DOHH2 (cell line): ENCODE measurements at regions not wholly inside any gene's neighbourhood (a gene's known extent, or its start where the extent isn't known, plus 50 kb on each side); places are given as distances from the start of the nearest gene placed in this dataset.

Source experiments
- H3F3A ChIP-seq: fragments of 200-600 bp; sonication (generic), shearing (Covaris generic); 2 replicates; pipeline ENCODE4 v1.6.0; 2016; ENCODE audit warnings: antibody characterized with exemption, mild to moderate bottlenecking; ENCODE audit not compliant: control insufficient read depth, insufficient read depth
- H3K27ac ChIP-seq: fragments of 200-600 bp; sonication (generic); 2 replicates; pipeline ENCODE4 v1.5.1; 2014; ENCODE audit warnings: low read depth, mild to moderate bottlenecking, low read length, moderate library complexity
- H3K27me3 ChIP-seq: fragments of 200-600 bp; sonication (generic); 2 replicates; pipeline ENCODE4 v1.6.1; 2014; ENCODE audit warnings: mild to moderate bottlenecking, low read length, mixed read lengths; ENCODE audit not compliant: control insufficient read depth
- H3K36me3 ChIP-seq: fragments of 200-600 bp; sonication (generic); 2 replicates; pipeline ENCODE4 v1.6.1; 2014; ENCODE audit warnings: mild to moderate bottlenecking, low read length, moderate library complexity, mixed read lengths; ENCODE audit not compliant: control insufficient read depth
- H3K4me1 ChIP-seq: fragments of 200-600 bp; sonication (generic); 2 replicates; pipeline ENCODE4 v1.6.1; 2014; ENCODE audit warnings: mild to moderate bottlenecking, low read length, mixed read lengths; ENCODE audit not compliant: control insufficient read depth
- H3K4me2 ChIP-seq: fragments of 200-600 bp; sonication (generic); 2 replicates; pipeline ENCODE4 v1.6.0; 2014; ENCODE audit warnings: mild to moderate bottlenecking, low read length, moderate library complexity
- H3K4me3 ChIP-seq: fragments of 200-600 bp; sonication (generic); 2 replicates; pipeline ENCODE4 v1.5.1; 2014; ENCODE audit warnings: mild to moderate bottlenecking, low read length, mixed read lengths
- H3K79me2 ChIP-seq: fragments of 200-600 bp; sonication (generic); 2 replicates; pipeline ENCODE4 v1.6.1; 2014; ENCODE audit warnings: mild to moderate bottlenecking, low read length, mixed read lengths; ENCODE audit not compliant: control insufficient read depth
- H3K9me2 ChIP-seq: fragments of 200-600 bp; sonication (generic); replicated peaks from 2 replicates; pipeline ENCODE4 v1.6.1; 2014; ENCODE audit warnings: mild to moderate bottlenecking, low read length, mixed read lengths; ENCODE audit not compliant: control insufficient read depth
- H3K9me3 ChIP-seq: fragments of 200-600 bp; sonication (generic); 2 replicates; pipeline ENCODE4 v1.6.1; 2014; ENCODE audit warnings: antibody characterized with exemption, low read length, mixed read lengths; ENCODE audit not compliant: control insufficient read depth, insufficient read depth
- H4K20me1 ChIP-seq: fragments of 200-600 bp; sonication (generic); 2 replicates; pipeline ENCODE4 v1.6.0; 2014; ENCODE audit warnings: low read depth, mild to moderate bottlenecking, antibody characterized with exemption, low read length, moderate library complexity; ENCODE audit not compliant: control insufficient read depth, insufficient read depth
- EZH2phosphoT487 ChIP-seq: fragments of 200-600 bp; sonication (generic); IDR thresholded peaks from 2 replicates; pipeline ENCODE4 v1.6.1; 2017; ENCODE audit warnings: borderline replicate concordance, mild to moderate bottlenecking, antibody characterized with exemption, low read length, moderate library complexity, mixed read lengths
- TF ChIP-seq, protein P1 (sequence below): fragments of 200-600 bp; sonication (generic); IDR thresholded peaks from one replicate; pipeline ENCODE4 v1.5.1; 2014; ENCODE audit warnings: antibody characterized with exemption, mild to moderate bottlenecking, low read depth, low read length; ENCODE audit not compliant: poor library complexity, severe bottlenecking

DNA sequence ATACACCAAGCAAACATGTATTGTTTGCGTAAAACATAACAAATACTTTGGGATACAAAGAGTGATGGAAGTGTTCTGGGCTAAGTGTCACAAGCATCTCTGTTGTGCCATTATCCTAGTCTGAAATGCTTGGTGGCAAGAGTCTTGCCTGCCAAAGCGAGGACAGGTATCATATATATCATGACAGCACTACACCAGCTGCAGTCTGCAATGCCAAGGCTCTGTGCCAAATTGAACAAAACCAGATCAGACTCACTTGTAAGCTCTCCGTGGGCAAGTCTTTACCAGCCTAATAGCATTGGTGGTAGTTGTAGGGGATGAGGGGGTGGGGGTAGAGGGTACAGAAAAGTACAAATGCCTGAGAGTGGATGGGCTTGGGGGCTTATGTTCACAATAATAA is 119.2 kb downstream of the RWDD3 start:
- no peaks in the 10 kb centered on the region for H3K4me1 ChIP-seq
- H3K9me2 ChIP-seq, result no peaks in the 10 kb centered on the region
- H3K27me3 ChIP-seq, result no peaks in the 10 kb centered on the region
- no peak overlapping the region for H3K27ac ChIP-seq
- no peaks in the 10 kb centered on the region for H3K36me3 ChIP-seq
- no peaks in the 10 kb centered on the region for H4K20me1 ChIP-seq
- no peak for TF ChIP-seq EZH2phosphoT487
- TF ChIP-seq, protein P1, sequence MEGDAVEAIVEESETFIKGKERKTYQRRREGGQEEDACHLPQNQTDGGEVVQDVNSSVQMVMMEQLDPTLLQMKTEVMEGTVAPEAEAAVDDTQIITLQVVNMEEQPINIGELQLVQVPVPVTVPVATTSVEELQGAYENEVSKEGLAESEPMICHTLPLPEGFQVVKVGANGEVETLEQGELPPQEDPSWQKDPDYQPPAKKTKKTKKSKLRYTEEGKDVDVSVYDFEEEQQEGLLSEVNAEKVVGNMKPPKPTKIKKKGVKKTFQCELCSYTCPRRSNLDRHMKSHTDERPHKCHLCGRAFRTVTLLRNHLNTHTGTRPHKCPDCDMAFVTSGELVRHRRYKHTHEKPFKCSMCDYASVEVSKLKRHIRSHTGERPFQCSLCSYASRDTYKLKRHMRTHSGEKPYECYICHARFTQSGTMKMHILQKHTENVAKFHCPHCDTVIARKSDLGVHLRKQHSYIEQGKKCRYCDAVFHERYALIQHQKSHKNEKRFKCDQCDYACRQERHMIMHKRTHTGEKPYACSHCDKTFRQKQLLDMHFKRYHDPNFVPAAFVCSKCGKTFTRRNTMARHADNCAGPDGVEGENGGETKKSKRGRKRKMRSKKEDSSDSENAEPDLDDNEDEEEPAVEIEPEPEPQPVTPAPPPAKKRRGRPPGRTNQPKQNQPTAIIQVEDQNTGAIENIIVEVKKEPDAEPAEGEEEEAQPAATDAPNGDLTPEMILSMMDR, result no peak
- H3K4me2 ChIP-seq, result no peak overlapping the region
- no peak overlapping the region for H3K4me3 ChIP-seq
- no peaks in the 10 kb centered on the region for H3K9me3 ChIP-seq
- H3F3A ChIP-seq, result no peaks in the 10 kb centered on the region
- no peaks in the 10 kb centered on the region for H3K79me2 ChIP-seq

DNA sequence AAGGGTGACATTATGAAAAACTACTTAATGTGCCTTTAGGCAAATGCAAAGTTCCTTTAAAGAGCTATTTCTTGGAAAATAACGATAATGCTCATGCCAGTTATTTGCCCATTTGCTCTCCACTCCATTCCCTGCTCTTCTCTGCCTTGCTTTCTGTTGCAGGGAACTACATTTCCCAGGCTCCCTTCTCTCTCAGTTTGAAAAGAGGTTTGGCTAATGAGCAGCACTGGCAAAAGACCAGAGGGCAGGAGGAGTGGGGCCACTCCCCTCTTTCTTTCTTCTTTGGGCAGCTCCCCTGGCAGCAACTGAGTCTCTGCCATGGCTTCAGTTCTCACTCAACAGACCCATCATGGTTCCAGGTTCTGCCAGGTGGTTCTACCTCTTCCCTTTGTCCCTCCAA is 130.5 kb downstream of the RWDD3 start:
- TF ChIP-seq, protein P1, result no peak
- no peak for TF ChIP-seq EZH2phosphoT487
- Histone ChIP-seq H3F3A (no peaks in the 10 kb centered on the region), H3K36me3 (no peaks in the 10 kb centered on the region)

DNA sequence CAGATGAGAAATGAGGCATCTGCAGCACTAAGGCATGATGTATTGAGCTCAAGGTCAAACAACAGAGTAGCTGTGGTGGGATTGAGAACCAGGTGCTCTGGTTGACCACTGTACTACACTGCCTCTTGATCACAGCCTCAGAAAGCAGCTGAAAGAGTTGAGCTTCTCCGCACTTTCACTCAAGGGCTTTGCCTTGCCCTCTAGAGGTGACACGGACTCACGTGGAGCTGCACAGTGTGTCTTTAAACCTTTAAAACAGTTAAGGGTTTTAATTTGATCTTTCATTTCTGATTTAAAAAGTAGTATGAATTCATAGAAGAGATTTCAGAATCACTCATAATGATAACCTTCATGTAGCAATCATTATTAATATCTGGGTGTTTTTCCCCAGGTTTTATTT is 132.5 kb downstream of the RWDD3 start:
- H3K79me2 ChIP-seq, result no peaks in the 10 kb centered on the region
- H4K20me1 ChIP-seq, result no peaks in the 10 kb centered on the region
- H3K9me2 ChIP-seq, result no peaks in the 10 kb centered on the region
- H3K4me3 ChIP-seq, result no peak overlapping the region
- H3K4me2 ChIP-seq, result no peak overlapping the region
- no peak overlapping the region for H3K27ac ChIP-seq
- no peaks in the 10 kb centered on the region for H3K36me3 ChIP-seq
- H3K9me3 ChIP-seq, result no peaks in the 10 kb centered on the region
- no peaks in the 10 kb centered on the region for H3K4me1 ChIP-seq
- no peaks in the 10 kb centered on the region for H3F3A ChIP-seq
- TF ChIP-seq EZH2phosphoT487, result no peak
- TF ChIP-seq, protein P1, result no peak
- H3K27me3 ChIP-seq, result no peaks in the 10 kb centered on the region

More for the DNA sequence above, 130.5 kb downstream of the RWDD3 start:
- Histone ChIP-seq H3K4me1 (no peaks in the 10 kb centered on the region), H3K27ac (no peak overlapping the region), H3K9me2 (no peaks in the 10 kb centered on the region), H3K9me3 (no peaks in the 10 kb centered on the region), H4K20me1 (no peaks in the 10 kb centered on the region), H3K4me2 (no peak overlapping the region), H3K4me3 (no peak overlapping the region), H3K79me2 (no peaks in the 10 kb centered on the region), H3K27me3 (no peaks in the 10 kb centered on the region)

DNA sequence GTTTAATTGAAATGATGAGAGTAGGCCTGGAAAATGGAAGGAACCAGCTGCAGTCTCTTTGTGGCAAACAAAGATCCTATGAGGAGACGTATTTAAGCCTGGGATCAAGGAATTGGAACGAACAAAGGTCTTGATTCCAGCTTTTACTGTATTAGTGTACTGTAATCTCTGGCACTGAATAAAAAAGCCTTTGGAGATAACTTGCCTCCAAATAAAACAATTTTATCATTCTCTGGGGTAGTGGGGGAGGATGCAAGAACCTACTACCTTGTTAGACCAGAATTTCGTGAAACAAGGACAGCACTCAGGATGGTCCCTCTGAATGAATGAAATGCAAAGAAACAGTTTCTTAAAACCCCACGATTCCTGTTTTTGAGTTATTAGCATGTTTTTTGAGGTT is 134.2 kb downstream of the RWDD3 start:
- Histone ChIP-seq H3K4me3 (no peak overlapping the region), H3K4me1 (no peaks in the 10 kb centered on the region), H3K27ac (no peak overlapping the region), H3K9me3 (no peaks in the 10 kb centered on the region), H3K36me3 (no peaks in the 10 kb centered on the region), H3K4me2 (no peak overlapping the region), H3F3A (no peaks in the 10 kb centered on the region), H3K9me2 (no peaks in the 10 kb centered on the region), H4K20me1 (no peaks in the 10 kb centered on the region), H3K27me3 (no peaks in the 10 kb centered on the region), H3K79me2 (no peaks in the 10 kb centered on the region)
- no peak for TF ChIP-seq EZH2phosphoT487
- TF ChIP-seq, protein P1, result no peak
